Epithelial cell of esophagus (primary cell): ENCODE measurements at regions not wholly inside any gene's neighbourhood (a gene's known extent, or its start where the extent isn't known, plus 50 kb on each side); places are given as distances from the start of the nearest gene placed in this dataset.
A peak's percentile ranks its signal among the peaks of the same experiment; 100 is the strongest.

Experiments used
- DNase-seq: peaks from one replicate; pipeline ENCODE4 v3.0.0; 2010; ENCODE audit warnings: low read depth
- H3K4me3 ChIP-seq: 2 replicates; pipeline ENCODE4 v1.5.1; 2011; ENCODE audit warnings: mild to moderate bottlenecking, low read length, control low read depth
- CTCF ChIP-seq: IDR thresholded peaks from 2 replicates; pipeline ENCODE4 v1.5.1; 2011; ENCODE audit warnings: low read depth, mild to moderate bottlenecking, low read length, control low read depth, inconsistent platforms; ENCODE audit not compliant: insufficient read depth; ENCODE audit errors: missing control alignments

GRCh38 chr11:134923441-134923840 is 511.4 kb upstream of the B3GAT1 start:
- DNase-seq: no peak
- no peak for TF ChIP-seq CTCF
- H3K4me3 ChIP-seq: no peak overlapping the region

- no peak overlapping the region for H3K4me3 ChIP-seq
- DNase-seq: peak; percentile 10
- TF ChIP-seq CTCF: no peak
These were observed 509.9 kb upstream of the B3GAT1 start for GRCh38 chr11:134921938-134922337.

GRCh38 chr11:134920851-134921608 is 509.0 kb upstream of the B3GAT1 start:
- TF ChIP-seq CTCF: no peak
- no peak for DNase-seq
- no peak overlapping the region for H3K4me3 ChIP-seq

GRCh38 chr11:134916421-134917213 is 504.6 kb upstream of the B3GAT1 start:
- H3K4me3 ChIP-seq: no peak overlapping the region
- TF ChIP-seq CTCF: no peak
- no peak for DNase-seq

GRCh38 chr11:134915881-134916280 is 503.8 kb upstream of the B3GAT1 start:
- no peak overlapping the region for H3K4me3 ChIP-seq
- TF ChIP-seq CTCF: no peak
- no peak for DNase-seq

GRCh38 chr11:134915212-134915611 is 503.2 kb upstream of the B3GAT1 start:
- H3K4me3 ChIP-seq: no peak overlapping the region
- no peak for TF ChIP-seq CTCF
- no peak for DNase-seq
